Activated CD8-positive, alpha-beta memory T cell treated with anti-CD3 and anti-CD28 coated beads for 36 hours (primary cell): ENCODE measurements at regions not wholly inside any gene's neighbourhood (a gene's known extent, or its start where the extent isn't known, plus 50 kb on each side); places are given as distances from the start of the nearest gene placed in this dataset.

Experiments
- CTCF ChIA-PET: fragments of 350-600 bp; sonication (Branson Sonifier 250); formaldehyde crosslinking; loops from one replicate; lab custom pipeline; 2021; ENCODE audit warnings: antibody characterized with exemption; lab: Charles Lee
- POLR2A ChIA-PET: fragments of 350-600 bp; sonication (Branson Sonifier 250); formaldehyde crosslinking; loops from one replicate; lab custom pipeline; 2021; ENCODE audit warnings: antibody characterized with exemption; lab: Charles Lee

GRCh38 chr2:204356151-204356641 is 189.1 kb upstream of the PARD3B start:
- ChIA-PET POLR2A (no interaction called here), CTCF (interaction anchor here (0.6 kb wide), 2 partner anchors 210 to 1107 kb away, joined by 3 to 5 read pairs; no protein-coding TSS in a partner anchor)

- POLR2A ChIA-PET = no interaction called here
- CTCF ChIA-PET = no interaction called here
These were observed 188.0 kb upstream of the PARD3B start for GRCh38 chr2:204357286-204357685.

GRCh38 chr2:204359076-204359475 is 186.2 kb upstream of the PARD3B start:
- POLR2A ChIA-PET = no interaction called here
- CTCF ChIA-PET = no interaction called here

GRCh38 chr2:204360218-204361007 is 184.9 kb upstream of the PARD3B start:
- CTCF ChIA-PET = no interaction called here
- POLR2A ChIA-PET = no interaction called here

- ChIA-PET POLR2A (no interaction called here), CTCF (no interaction called here)
These were observed 183.5 kb upstream of the PARD3B start for GRCh38 chr2:204361738-204362137.

- ChIA-PET POLR2A (no interaction called here), CTCF (no interaction called here)
These were observed 182.7 kb upstream of the PARD3B start for GRCh38 chr2:204362581-204362980.

GRCh38 chr2:204363513-204363912 is 181.8 kb upstream of the PARD3B start:
- POLR2A ChIA-PET = no interaction called here
- CTCF ChIA-PET = no interaction called here

GRCh38 chr2:204364860-204365535 is 180.3 kb upstream of the PARD3B start:
- POLR2A ChIA-PET = no interaction called here

GRCh38 chr2:204365811-204366210 is 179.5 kb upstream of the PARD3B start:
- ChIA-PET POLR2A (no interaction called here), CTCF (no interaction called here)

More at GRCh38 chr2:204364860-204365535, 180.3 kb upstream of the PARD3B start:
- CTCF ChIA-PET = no interaction called here

- ChIA-PET POLR2A (no interaction called here), CTCF (no interaction called here)
These were observed 177.8 kb upstream of the PARD3B start for GRCh38 chr2:204367466-204367865.

GRCh38 chr2:204370172-204370718 is 175.0 kb upstream of the PARD3B start:
- ChIA-PET CTCF (no interaction called here), POLR2A (no interaction called here)

GRCh38 chr2:204373942-204374341 is 171.3 kb upstream of the PARD3B start:
- ChIA-PET CTCF (interaction anchor here (1.1 kb wide), 1 partner anchor 31 kb away, joined by 4 read pairs; no protein-coding TSS in a partner anchor), POLR2A (no interaction called here)

- CTCF ChIA-PET = no interaction called here
These were observed 165.0 kb upstream of the PARD3B start for GRCh38 chr2:204380141-204380881.

GRCh38 chr2:204386668-204387067 is 158.6 kb upstream of the PARD3B start:
- POLR2A ChIA-PET = no interaction called here
- CTCF ChIA-PET = no interaction called here

More at GRCh38 chr2:204380141-204380881, 165.0 kb upstream of the PARD3B start:
- POLR2A ChIA-PET = no interaction called here

- ChIA-PET POLR2A (no interaction called here), CTCF (no interaction called here)
These were observed 156.2 kb upstream of the PARD3B start for GRCh38 chr2:204389120-204389519.

GRCh38 chr2:204389856-204390255 is 155.4 kb upstream of the PARD3B start:
- CTCF ChIA-PET = interaction anchor here (0.6 kb wide), 1 partner anchor 263 kb away, joined by 3 read pairs; no protein-coding TSS in a partner anchor
- POLR2A ChIA-PET = no interaction called here

- ChIA-PET POLR2A (no interaction called here), CTCF (no interaction called here)
These were observed 149.7 kb upstream of the PARD3B start for GRCh38 chr2:204395539-204395938.

- CTCF ChIA-PET = no interaction called here
- POLR2A ChIA-PET = no interaction called here
These were observed 144.2 kb upstream of the PARD3B start for GRCh38 chr2:204401114-204401513.

- CTCF ChIA-PET = no interaction called here
- POLR2A ChIA-PET = no interaction called here
These were observed 137.9 kb upstream of the PARD3B start for GRCh38 chr2:204407204-204408014.
